Peyer's patch (tissue), 4 donors: ENCODE measurements at regions not wholly inside any gene's neighbourhood (a gene's known extent, or its start where the extent isn't known, plus 50 kb on each side); places are given as distances from the start of the nearest gene placed in this dataset.

Source experiments
- POLR2A ChIP-seq, 2 donors: fragments of 450-650 bp; IDR thresholded peaks; one replicate each; pipeline ENCODE4 v1.5.1; 2017; ENCODE audit warnings: antibody characterized with exemption in 2 of 2, mild to moderate bottlenecking in 2 of 2, moderate library complexity in 2 of 2
- TF ChIP-seq, protein P1 (sequence below), 6 experiments: fragments of 450-650 bp in 4 of 6; fragments of 200-600 bp in 2 of 6; sonication (generic) in 1 of 6; IDR thresholded peaks; one replicate each; pipeline ENCODE4 v1.5.1; 2017 to 2019; ENCODE audit warnings: antibody characterized with exemption in 6 of 6, mild to moderate bottlenecking in 3 of 6, moderate library complexity in 1 of 6

DNA sequence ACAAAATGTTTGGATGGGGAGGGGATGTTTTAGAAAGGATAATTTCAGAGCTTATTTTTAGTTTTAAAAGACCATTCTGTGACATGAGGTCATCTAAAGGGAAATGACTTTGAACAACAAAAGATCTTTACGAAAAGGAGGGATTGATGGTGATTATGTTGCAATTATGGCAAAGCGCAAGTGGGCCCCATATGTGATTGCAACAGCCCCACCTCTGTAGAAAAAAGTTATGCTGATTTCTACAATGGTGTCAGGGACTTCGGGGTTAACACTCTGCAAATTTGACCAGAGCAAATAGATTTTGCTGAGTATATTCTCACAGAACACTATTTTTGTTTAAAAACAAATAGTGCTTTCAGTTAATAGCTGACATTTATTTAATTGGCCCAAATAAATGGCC lies 312.8 kb downstream of the NSG2 start:
- no peak for TF ChIP-seq POLR2A (IDR thresholded peaks at IDR 0.05)
- TF ChIP-seq, protein P1, sequence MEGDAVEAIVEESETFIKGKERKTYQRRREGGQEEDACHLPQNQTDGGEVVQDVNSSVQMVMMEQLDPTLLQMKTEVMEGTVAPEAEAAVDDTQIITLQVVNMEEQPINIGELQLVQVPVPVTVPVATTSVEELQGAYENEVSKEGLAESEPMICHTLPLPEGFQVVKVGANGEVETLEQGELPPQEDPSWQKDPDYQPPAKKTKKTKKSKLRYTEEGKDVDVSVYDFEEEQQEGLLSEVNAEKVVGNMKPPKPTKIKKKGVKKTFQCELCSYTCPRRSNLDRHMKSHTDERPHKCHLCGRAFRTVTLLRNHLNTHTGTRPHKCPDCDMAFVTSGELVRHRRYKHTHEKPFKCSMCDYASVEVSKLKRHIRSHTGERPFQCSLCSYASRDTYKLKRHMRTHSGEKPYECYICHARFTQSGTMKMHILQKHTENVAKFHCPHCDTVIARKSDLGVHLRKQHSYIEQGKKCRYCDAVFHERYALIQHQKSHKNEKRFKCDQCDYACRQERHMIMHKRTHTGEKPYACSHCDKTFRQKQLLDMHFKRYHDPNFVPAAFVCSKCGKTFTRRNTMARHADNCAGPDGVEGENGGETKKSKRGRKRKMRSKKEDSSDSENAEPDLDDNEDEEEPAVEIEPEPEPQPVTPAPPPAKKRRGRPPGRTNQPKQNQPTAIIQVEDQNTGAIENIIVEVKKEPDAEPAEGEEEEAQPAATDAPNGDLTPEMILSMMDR (IDR thresholded peaks at IDR 0.05) = no peak
